CD4-positive, alpha-beta T cell treated with Interferon alpha-2 for 1 hour (primary cell): ENCODE measurements at regions not wholly inside any gene's neighbourhood (a gene's known extent, or its start where the extent isn't known, plus 50 kb on each side); places are given as distances from the start of the nearest gene placed in this dataset.

ENCODE experiments used
- DNase-seq, 2 donors: peaks; one replicate each; pipeline ENCODE4 v3.0.0-alpha.2; 2020 to 2022

DNA sequence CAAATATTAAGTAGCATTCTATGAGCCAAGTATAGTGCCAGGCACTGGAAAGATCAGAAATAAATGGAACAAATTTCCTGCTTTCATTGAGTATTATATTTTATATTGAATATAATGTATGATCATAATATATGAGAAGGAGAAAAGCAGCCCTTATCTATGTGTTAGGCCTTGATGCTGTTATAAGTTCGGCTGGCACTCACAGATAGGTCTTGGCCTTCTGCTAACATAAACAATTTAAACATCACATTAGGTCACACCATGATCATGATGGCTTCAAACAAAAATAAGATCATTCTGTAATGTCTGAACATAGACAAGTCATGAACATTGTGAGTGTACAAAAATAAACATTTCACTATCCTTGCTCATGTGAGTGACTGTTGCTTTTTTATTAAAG lies 584.0 kb upstream of the ZNF385D start:
- DNase-seq: no peak

DNA sequence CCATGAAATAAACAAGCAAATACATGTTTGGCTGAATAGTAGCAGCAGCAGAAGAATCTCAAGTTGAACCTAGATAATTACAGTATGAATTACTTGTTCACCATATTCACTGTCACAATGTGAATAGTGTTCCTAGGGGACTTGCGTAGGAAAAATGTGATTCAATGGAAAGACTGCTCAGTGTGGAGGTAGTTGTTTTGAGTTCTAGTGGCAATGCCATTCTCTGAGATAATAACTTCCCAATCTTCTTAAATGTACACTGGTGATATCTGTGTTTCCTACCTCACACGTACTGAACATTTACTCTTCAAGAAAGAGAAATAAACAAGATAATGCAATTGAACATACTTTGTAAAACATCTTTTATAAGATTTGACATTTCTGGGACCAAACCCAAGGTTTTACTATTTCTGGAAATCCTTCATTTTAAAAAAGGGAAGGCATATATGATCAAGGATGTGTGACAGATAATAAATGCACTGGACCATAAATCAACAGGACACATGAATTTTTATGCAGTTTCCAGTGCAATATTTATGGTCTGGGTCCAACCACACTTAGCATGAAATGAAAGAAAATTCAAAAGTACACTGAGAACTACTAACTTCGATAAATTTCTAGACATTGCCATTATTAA lies 598.3 kb upstream of the ZNF385D start:
- no peak for DNase-seq

DNA sequence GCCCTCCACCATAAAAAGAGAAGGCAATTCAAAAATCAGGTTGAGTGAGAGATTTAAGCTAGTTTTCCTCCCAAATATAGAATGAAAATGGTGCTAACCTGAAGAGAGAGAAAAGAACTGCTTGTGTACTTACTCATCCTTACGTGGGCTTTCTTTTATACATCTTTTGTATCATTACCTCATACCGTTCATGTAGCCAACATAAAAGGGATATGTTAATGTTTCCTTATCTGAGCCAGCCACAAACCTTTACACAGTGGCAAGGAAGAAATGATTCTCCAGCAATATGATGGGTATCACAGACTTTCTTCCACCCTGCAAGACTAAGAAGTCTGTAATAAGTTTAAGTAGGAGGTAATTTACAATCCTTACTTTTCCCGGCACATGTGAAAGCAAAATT lies 600.8 kb upstream of the ZNF385D start:
- no peak for DNase-seq

DNA sequence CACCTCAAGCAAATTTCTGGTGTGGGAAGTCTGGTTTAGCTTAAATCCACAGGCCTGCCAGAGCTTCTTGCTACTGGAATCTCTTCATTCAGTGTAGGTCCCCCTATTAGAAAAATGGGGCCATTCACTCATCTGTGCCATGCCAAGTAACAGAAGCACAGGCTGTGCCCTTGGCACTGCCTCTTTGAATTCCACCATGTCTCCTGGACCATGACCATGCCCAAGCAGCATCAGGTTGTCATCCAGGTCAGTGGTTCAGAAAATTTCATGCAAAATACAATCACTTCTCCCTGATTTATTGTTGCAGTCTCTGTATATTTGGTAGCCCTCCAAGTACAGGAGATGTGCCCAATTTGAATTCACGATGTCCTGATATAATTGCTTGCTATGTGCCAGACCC lies 602.1 kb upstream of the ZNF385D start:
- DNase-seq: no peak

DNA sequence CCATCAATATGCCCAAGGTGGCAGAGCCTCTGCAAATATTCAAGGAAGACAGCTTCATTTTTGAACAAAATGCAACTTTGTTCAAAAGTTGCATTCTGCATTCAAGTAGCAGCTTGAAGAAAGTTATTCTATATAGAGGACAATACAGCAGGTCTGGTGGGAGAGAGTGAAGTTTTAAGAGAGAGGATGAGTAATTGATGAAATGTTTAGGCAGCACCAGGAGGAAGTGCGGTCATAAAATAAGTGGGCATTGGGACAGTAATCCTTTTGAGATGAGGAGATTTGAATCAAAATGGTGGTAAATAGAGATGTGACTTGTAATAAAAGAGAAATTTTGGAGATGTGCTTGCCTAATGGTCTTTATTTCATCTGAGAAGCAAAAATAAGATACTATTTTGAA lies 607.3 kb upstream of the ZNF385D start:
- no peak for DNase-seq

DNA sequence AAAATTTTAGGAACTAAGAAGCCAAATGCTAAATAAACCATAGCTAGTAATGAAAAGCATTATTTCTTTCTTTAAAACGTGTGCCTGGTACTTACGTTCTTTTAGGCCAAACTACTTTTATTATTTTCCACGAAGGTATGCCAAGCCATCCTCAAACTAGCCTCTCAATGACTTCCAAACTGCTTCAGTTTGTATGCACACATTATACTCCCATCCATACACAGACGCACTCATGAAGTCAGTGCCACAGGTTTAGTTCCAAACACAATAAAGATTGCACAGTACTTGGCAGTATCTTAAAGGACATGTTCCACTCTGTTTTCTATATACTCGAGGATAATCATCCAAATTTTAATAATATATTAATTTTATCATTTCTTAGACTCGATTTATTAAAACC lies 609.2 kb upstream of the ZNF385D start:
- DNase-seq: no peak

DNA sequence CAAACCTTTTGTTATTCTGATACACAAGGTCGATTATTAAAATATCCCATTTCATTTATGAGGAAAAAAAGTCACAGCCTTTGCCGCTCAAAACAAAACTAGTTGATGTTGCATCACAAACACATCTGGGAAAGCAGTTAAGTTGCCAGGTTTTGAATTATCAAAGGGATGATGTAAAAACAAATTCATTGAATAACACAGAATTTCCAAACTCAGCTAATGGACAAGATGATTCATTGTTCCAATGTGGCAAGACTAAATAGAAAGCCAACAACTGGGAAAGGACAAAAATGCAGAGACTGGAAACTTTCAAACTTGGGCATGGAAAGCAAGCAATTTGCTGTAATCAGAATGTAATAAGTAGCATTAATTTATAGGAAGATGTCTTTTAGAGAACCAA lies 610.0 kb upstream of the ZNF385D start:
- no peak for DNase-seq

DNA sequence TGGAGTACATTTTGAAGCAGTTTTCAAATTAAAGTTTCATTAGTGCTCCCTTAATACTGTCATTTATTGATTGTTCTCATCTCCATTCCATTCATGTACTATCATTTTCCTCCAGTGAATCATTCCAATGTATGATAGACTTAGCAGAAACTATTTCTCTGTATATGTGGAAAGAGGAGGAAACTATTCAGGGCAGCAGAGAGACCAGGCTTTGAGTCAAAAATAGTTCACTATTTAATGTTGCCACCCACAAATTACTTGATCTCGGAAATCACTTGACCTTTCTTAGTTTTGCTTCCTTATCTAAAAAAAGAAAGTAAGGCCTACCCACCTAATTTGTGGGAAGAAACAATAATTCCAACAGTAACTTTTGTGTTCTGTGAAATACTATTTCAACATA lies 610.5 kb upstream of the ZNF385D start:
- no peak for DNase-seq

DNA sequence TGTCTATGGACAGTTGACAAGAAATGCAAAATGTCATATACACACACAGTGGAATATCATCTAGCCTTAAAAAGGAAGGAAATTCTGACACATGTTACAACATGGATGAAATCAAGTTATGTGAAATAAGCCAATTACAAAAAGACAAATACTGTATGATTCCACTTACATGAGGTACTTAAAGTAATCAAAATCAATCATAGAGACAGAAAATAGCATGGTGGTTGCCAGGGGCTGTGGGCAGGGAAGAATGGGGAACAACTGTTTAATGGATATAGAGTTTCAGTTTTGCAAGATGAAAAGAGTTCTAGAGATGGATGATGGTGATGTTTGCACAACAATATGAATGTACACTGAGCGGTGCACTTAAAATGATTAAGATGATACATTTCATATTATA lies 613.8 kb upstream of the ZNF385D start:
- no peak for DNase-seq

DNA sequence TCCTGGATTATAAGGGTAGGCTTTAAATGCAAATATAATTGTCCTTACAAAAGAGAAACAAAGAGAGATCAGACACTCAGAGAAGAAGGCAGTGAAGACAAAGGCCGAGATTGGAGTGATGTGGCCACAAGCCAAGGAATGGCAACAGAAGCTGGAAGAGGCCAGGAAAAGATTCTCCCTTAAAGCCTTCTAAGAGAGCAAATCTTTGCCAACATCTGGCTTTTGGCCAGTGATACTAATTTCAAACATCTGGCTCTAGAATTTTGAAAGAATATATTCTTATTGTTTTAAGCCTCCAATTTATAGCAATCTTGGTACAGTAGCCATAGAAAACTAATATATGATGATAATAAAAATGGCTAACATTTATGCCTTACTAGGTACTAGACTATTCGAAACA lies 615.8 kb upstream of the ZNF385D start:
- DNase-seq: no peak

DNA sequence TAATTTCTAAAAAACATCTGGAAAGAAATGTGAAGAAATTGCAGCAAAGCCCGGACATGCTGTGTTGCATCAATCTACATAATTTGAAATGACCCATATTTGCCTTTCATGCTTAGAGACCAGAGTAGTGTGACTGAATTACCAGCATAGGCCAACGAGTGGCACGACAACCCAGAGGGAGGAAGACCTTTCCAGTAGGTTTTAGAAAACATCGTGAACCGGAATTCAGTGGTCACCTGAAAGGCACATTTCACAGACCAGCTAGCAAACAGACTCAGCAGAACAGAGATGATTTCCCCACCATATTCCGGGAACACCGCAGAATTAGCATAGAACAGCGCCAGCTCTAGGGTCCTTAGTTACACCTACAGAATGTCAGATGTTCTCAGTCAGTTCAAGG lies 620.0 kb upstream of the ZNF385D start:
- DNase-seq: no peak

DNA sequence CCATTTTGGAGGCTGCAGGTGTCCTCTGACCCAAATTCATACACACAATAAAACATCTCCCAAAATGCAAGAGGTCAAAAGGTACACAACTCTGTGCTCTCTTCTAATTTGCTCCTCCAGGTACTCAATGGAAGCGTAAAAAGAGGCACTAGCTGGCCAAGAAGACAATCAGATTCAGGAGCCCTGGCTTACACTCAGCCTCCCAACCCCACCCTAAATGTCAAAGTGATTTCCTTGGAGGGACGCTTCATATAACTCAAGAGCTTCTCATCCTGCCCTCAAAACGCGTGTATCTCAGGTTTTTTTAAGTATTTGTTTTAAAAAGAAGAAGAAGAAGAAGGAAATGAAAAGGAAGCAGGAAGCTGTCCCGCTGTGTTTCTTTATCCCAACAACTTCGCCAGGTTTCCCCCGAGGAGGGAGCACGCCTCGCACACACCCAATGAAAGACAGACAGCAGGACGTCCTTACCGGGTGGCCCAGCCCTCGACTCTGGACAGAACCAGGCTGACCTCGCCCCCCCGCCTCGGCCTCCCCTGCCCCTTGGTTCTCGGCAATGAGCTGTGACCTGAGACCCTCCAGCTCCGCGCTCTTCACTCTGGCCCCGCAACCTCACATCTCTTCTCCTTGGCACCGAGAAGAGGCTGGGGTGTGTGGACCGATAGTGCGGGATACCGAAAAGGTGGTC lies 620.7 kb upstream of the ZNF385D start:
- no peak for DNase-seq

DNA sequence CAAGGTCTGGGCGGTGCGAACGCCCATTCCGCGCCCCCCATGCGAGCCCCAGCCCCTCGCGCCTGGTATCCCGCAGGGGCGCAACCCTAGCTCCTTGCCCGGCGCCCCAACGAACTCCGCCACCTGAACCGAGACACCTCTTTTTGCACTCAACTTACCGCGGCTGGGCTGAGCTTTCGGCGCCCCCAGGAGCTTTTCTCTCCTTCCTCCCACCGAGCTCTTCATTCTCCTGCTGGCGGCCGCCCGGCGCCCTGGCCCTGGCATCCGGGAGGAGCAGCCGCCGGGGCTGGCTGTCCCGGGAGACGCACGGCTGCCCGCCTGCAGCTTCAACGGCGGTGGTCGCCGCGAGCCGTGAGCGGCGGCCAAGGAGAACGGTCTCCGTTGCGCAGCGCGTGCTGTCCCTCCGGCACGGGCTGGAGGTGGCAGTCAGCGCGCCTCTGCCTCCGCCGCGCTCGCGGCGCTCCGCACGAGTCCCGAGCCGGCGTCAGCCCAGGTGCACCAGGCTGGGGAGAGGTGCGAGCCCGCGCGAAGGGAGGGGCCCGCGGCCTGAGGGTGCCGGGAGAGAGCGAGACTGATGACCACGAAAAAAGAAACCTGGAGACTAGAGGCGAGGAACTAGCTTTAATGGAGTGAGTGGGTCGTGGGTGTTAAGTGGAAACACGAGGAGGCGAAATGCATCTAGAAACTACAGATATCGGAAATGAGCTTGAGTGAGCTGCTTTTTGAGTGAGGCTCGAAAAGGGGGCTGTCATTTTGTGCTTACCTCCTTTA lies 621.5 kb upstream of the ZNF385D start:
- DNase-seq: no peak

DNA sequence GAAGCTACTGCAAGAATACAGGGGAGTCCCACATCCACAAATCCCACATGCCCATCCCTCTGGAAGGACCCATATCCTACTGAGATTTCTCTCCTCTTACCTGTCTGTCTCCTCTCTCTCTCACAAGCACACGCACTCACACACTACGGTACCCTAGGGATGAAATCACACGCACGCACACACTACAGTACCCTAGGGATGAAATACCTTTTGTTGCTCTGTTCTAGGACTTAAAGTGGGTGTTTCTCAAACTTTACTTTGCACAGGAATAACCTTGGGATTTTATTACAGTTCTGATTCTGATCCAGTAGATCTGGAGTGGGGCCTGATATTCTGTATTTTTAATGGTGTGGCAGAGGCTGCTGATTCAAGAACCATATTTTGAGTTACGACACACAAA lies 622.2 kb upstream of the ZNF385D start:
- no peak for DNase-seq

DNA sequence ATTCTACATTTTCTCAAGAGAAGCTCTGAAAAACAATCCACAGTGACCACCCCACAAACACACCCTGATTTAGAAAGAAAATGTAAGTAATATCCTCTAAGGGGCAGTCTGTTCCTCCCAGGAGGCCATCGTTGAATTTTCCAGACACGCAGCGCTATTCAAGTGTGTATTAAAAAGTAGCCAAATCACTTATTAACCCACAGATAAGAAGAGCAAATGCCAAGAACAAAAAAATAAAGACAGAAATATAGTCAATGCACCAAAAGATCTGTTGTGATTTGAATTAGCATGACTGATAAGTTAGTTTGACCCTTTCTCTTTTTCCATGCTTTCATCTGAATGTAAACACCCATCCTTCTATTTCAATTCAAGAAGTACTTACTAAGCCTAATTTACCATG lies 622.8 kb upstream of the ZNF385D start:
- no peak for DNase-seq

DNA sequence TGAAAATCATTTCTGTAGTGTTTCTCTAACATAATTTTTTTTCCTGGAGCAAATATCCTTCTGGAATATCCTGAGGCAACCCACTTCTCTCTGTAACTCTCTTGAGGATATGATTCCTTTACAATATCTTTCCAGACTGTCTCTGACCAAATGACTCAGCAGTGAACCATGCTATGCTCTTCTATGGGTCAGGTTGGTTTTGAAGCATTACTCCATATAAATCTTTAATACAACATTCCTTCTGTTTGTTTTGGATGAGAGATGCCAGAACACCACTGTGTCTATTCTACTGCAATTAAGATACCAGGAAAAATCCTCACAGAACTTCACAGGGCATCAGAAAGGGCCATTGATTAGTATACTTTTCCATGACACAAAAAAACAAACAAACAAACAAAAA lies 626.4 kb upstream of the ZNF385D start:
- DNase-seq: no peak

DNA sequence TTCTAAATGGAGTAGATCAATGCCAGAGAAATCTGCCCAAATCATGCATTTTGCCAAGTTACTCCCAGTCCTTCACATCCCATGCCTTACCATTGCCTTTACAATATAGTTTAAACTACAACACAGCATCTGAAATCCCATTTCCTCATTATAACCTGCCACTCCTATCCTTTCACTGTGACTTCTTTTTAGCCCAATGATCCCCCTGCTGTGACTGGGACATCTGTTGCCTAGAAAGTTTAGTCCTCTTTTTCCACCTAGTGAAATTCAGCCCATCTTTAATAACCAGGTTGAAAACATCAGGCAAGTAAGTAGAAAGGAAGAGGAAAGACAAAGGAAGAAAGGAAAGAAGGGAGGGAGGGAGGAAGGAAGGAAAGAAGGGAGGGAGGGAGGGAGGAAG lies 627.9 kb upstream of the ZNF385D start:
- no peak for DNase-seq

DNA sequence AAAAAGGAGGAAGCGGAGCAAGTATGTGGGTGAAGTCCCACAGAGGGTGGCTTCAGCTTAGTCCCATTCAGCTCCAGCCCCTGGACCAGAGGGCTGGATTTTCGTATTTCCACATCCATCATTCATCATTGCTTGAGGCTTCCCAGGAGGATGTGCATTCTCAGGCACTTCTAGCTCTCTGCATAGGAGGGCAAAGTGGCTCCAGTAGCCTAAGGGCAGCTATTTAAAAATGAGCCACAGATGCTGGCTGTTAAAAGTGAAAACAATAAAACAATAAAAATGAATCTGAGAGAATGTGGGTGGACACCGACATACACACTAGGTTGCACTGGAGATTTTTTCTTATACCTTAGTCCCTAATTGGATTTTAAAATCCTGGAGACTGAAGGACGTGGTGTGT lies 629.2 kb upstream of the ZNF385D start:
- DNase-seq: no peak

DNA sequence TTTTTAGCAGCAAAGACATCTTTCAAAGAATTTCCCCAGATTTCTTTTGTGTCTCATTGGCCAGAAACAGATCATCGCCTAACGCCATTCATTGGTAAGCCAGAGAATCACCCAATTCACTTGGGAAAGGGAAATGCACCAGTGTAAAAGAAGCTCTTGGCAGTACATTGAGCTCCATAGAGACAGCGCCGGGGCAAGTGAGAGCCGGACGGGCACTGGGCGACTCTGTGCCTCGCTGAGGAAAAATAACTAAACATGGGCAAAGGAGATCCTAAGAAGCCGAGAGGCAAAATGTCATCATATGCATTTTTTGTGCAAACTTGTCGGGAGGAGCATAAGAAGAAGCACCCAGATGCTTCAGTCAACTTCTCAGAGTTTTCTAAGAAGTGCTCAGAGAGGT lies 630.6 kb upstream of the ZNF385D start:
- DNase-seq: peak; percentile 16 to 33

DNA sequence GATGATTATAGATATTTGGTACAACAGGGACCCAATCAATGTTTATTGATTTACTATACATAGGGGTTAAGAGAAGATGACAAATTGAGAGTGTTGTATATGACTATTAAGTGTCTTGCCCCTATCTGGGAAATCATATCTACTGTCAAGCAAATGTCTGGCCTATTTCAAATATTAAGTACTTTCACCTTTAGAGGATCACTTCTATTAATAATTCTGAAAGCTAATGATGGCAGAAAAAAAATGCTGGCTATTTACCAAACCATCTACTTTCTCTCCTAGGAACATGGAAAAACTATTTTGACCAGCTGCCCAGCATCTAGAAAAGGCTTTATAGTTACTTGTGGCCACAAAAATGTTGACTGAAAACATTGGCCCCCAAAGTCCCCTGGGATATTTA lies 632.3 kb upstream of the ZNF385D start:
- no peak for DNase-seq

DNA sequence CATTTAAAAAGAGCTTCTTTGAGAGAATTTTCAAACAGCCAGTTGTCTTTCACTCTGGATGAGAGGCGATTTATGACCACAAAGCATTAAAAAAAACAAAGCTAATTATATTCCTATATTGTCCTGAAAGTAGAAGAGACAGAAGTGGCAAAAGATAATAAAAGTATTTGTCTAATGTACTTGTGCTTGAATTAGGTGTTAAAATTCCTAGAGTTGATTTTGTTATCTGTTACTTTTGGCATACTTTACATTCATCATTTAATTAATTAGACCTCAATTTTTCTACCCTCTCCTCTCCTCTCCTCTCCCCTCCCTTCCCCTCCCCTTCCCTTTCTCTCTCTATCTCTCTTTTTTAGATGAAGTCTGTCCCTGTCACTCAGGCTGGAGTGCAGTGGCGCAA lies 635.1 kb upstream of the ZNF385D start:
- DNase-seq: no peak

DNA sequence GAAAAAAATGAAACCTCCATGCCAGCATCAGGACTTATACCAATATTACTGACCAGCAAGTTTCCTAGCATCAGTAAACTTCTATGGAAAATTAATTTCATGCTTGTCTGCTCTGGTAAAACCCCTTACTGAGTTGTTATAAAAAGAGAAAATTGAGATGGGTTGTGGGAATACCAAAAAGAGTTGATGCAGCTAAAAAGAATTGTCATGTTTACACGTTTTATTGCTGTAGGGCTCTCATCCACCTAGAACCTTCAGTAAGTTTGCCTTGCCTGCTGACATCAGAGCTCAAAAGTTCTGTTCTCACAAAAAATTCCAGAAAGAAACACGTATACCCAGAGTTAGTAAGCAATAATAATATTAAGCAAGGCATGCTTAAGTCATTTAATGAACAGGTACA lies 641.3 kb upstream of the ZNF385D start:
- no peak for DNase-seq

DNA sequence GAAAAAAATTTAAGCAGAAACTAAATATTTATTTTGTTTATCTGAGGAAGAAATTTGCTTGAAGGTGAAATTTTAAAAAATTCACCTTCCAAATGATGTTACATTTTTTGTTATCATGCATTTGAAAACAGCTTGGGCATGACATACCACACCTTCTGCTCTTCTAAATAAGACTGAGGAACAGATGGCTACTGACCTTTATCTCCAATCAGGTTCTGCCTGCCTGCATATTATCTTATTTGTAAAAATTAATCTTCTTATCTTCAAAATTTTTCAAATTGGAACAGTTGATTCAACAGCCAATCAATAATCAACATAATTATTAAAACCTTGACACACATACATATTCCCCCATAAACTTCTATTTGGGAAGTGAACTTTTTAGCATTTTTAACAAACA lies 641.8 kb upstream of the ZNF385D start:
- DNase-seq: no peak

DNA sequence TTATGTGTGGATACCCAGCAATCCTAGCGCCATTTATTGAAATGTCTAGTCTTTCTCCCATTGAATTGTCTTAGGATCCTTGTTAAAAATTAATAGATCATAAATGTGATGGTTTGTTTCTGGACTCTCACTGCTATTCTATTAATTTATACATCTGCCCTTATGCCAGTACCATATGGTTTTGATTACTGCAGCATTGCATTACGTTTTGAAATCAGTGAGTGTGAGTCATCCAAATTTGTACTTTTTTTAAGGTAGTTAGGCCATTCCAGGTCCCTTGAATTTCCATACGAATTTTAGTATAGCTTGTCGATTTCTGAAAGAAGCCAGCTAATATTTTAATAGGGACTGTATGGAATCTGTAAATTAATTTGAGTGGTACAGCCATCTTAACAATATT lies 648.6 kb upstream of the ZNF385D start:
- no peak for DNase-seq

DNA sequence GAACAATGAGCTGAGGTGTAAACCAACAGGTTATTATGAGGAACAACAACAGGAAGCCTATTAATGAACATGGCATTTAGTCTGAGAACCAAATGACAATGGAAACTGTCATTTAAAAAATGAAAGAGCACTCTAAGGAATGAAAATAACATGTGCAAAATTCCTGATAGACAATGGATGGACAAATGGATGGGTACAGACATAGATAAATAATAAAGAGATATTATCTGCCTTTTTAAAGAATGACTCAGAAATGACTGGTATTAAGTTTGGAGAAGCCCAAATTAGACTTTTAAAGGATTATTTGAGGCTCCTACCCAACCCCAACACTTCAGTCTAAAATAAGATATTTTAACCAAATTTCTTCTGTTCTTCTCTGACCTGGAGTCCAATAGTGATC lies 650.5 kb upstream of the ZNF385D start:
- no peak for DNase-seq
